ENCODE measurements at regions not wholly inside any gene's neighbourhood (a gene's known extent, or its start where the extent isn't known, plus 50 kb on each side); places are given as distances from the start of the nearest gene placed in this dataset.

- Histone ChIP-seq H3K4me3 (no peak overlapping the region), H3K36me3 (no peaks in the 10 kb centered on the region), H3K9me3 (no peaks in the 10 kb centered on the region), H3K27me3 (no peaks in the 10 kb centered on the region)
- no peak for DNase-seq
Observed at GRCh38 chr9:90112788-90113187, 508.0 kb downstream of the GADD45G start.

DNA sequence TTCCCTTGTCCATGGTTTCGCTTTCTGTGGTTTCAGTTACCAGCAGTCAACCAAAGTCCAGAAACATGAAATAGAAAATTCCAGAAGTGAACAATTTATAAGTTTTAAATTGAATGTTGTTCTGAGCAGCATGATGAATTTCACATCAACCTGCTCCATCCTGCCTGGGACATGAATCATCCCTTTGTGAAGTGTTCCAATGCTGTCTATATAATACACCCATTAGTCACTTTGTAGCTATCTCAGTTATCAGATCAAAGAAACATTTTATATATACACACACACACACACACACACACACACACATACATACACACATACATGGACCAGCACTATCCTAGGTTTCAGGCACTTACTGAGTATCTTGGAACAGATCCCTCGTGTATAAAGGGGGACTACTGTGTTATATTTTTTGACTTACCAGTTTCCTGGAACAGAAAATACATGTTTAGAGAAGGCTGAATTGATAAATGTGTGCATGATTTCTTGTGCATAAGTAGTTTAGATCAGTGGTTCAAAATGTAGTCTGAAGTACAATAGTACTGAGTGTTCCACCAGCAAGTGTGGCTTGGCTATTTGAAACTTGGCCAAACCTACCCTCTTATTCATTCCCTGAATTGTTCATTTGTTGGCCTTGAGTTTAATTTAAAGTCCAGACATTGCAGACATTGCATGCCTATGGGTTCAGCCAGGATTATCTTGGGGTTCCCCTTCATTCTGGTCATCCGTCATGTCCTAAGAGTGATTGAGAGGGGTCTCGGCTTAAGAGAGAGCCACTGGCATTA lies 510.0 kb downstream of the GADD45G start:
- Histone ChIP-seq H3K4me3 (no peak overlapping the region), H3K36me3 (no peaks in the 10 kb centered on the region)

DNA sequence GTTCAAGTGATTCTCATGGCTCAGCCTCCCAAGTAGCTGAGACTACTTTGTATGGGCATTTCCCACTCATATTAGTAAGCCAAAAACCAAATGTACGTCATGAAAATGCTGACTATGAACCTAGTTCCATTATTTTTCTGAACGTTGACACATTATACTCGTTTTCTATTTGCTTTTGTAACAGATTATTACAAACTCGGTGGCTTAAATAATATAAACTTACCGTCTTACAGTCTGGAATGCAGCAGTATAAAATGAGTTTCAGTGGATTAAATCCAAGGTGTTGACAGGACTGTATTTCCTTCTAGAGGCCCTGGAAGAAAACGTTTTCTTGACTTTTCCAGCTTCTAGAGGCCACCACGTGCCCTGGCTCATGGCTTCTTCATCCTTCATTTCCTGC lies 517.0 kb downstream of the GADD45G start:
- Histone ChIP-seq H3K9me3 (no peaks in the 10 kb centered on the region; the same call in 1 of the 2 replicates), H3K27me3 (no peaks in the 10 kb centered on the region), H3K36me3 (no peaks in the 10 kb centered on the region), H3K4me3 (no peak overlapping the region)
- no peak for DNase-seq

More for the DNA sequence above, 510.0 kb downstream of the GADD45G start:
- Histone ChIP-seq H3K27me3 (no peaks in the 10 kb centered on the region), H3K9me3 (no peaks in the 10 kb centered on the region)
- peak; percentile 19 for DNase-seq

- no peaks in the 10 kb centered on the region; the same call in 1 of the 2 replicates for H3K9me3 ChIP-seq
- no peak for DNase-seq
- H3K27me3 ChIP-seq: no peaks in the 10 kb centered on the region
- H3K4me3 ChIP-seq: no peak overlapping the region
- no peaks in the 10 kb centered on the region for H3K36me3 ChIP-seq
Observed at GRCh38 chr9:90124961-90125360, 517.7 kb downstream of the DIRAS2 start.

DNA sequence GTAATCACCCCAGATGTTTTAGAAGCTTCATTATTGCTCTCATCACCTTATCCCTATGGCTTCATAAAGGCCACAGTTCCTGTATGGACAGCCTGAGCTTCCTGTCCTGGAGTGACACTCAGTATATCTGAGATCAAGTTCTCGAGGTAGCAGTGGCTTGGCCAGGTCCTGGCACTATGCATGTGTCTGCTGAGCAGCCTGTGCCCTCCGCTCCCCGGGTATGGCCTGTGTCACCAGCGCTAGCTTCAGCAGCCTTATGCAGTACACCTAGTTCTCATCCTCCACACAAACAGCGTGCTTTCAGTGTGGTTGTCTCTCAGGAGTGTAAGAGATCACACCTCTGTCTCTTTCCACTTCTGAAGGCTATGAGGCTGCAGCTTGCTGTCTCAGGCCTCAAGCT lies 514.7 kb downstream of the DIRAS2 start:
- Histone ChIP-seq H3K4me3 (no peak overlapping the region), H3K36me3 (no peaks in the 10 kb centered on the region), H3K9me3 (no peaks in the 10 kb centered on the region; the same call in 1 of the 2 replicates), H3K27me3 (no peaks in the 10 kb centered on the region)
- no peak for DNase-seq

DNA sequence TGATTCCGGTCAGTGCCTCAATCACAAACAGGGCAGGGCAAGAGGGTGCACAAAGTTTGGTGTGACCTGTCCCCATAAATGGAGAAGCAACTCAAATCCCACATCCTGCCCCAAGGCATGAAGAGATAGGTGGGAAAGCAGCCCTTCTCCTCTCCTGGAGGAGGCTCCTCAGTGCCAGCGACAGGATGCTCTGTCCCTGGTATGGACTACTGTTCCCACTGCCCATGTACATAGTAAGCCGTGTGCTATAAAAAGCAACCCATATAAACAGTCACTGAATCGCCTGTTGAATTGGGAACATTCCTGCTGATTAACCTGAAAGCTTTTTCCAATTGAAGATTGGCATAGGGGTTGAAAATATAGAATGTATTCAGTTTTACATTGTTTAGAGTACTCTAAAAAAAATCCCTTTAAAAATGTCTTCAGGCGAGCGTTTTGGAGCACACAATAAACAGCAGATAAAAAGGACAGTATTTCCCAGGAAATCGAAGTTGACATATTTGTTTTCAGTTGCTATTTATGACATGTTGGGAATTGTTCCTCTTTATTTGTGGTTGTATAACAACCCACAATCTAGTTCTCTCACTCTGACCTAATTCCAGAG lies 513.9 kb downstream of the DIRAS2 start:
- Histone ChIP-seq H3K27me3 (no peaks in the 10 kb centered on the region), H3K36me3 (no peaks in the 10 kb centered on the region), H3K4me3 (no peak overlapping the region), H3K9me3 (no peaks in the 10 kb centered on the region; the same call in 1 of the 2 replicates)
- DNase-seq: no peak

DNA sequence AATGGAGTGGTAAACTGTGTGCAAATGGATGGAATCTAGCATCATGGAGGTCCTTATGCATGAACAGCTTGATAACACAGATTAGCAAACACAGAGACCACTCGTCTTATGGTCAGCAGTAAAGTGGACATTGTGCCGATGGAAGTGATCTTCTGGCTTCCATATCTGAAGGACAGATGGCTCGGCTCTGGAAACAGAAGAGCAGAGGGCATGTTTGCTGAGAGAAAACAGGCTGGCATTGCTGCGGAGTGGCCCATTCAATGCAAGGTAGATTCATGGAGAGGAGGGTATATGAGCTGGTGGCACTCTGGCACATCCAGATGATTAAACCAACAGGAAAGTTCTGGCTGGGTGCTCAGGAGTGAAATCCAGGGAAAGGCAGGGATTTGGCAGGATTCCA lies 513.2 kb downstream of the DIRAS2 start:
- H3K4me3 ChIP-seq: no peak overlapping the region
- no peaks in the 10 kb centered on the region for H3K36me3 ChIP-seq
- no peak for DNase-seq
- no peaks in the 10 kb centered on the region for H3K9me3 ChIP-seq
- no peaks in the 10 kb centered on the region for H3K27me3 ChIP-seq

DNA sequence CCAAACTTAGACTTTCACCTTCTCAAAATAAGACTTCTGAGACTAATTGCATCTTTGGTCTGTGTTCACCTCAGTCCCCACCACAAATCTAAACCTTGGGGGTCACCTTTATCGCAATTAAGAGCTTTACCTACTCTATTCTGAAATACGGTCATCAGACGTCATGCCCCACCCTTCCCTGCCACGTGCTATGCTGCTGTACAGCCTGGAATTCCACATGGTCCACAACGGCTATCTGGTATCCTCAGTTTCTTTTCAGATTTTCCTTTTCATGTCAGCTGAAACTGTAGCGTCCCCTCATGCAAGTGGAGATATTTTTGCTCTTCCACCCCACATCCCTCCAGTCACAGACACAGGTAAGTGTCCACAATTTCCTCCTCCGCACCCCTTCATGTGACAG lies 511.1 kb downstream of the DIRAS2 start:
- no peaks in the 10 kb centered on the region for H3K9me3 ChIP-seq
- H3K36me3 ChIP-seq: no peaks in the 10 kb centered on the region
- H3K27me3 ChIP-seq: no peaks in the 10 kb centered on the region
- H3K4me3 ChIP-seq: no peak overlapping the region
- DNase-seq: no peak

DNA sequence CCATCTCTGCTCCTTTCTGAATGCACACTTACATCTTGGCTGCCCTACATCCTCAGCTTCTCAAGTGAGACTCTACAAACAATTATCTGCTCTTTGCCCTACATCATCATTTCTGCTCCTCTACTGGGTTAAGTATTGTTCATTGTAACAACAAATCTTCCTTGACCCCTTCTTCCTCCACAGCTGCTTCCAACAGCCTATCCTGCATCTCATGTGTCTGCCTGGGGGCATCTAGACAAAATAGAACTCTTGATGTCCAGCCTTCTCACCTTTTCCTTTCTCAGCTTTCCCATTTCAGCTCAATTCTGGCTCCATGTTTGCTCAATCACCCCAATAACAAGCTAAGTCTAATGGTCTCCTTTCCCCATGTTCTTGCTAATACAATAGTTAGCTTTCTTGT lies 509.8 kb downstream of the DIRAS2 start:
- Histone ChIP-seq H3K36me3 (no peaks in the 10 kb centered on the region), H3K9me3 (no peaks in the 10 kb centered on the region), H3K4me3 (no peak overlapping the region), H3K27me3 (no peaks in the 10 kb centered on the region)
- DNase-seq: no peak

DNA sequence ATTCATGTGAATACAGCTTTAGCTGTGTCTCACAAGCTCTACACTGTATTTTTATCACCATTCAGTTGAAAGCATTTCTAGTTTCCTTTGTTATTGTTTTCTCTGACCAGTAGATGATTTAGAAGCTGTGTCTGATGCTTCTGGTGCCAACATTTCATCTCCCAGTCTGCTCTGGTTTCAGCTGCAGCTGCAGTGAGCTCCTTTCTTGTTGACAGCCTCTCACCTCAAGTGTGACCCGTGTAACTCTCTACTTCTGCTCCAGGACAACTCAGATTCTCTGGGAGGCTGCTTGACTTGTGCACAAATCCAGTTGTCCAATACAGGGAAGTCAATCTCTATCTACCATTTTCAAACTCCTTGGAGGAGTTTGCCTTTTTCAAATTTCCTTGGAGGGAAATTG lies 504.8 kb downstream of the DIRAS2 start:
- H3K9me3 ChIP-seq: no peaks in the 10 kb centered on the region

DNA sequence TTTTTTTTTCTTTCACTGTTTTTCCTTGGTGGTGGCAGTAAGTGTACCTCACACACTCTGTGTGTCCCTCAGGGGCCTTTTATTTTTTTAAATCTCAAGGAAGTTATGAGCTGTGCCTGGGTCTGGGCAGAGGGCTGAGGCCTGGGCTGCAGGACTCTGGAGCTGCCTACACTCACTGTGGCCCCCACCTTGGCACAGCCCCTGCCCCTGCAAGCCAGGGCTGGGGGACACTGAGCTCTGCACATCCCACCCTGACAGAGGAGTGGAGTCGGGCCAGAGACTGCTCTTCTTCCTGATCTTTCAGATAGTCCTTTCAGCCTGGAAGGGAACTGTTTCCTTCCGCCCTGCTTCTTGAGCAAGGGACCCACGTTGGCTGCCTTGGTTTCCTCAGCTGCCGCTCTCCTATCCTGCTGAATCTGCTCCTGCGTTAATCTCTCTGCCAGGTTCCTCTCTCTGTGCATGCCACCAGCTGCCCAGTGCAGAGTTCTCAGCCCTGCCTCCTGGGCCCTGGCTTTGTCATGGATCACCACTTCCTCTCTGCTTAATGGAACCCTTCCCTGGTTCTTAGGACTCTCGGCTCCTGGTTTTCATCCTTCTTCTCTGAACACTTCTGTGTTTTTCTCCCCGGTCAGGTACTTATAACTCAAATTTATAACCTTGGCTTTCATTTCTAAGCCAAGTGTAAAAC lies 502.3 kb downstream of the DIRAS2 start:
- Histone ChIP-seq H3K27me3 (no peaks in the 10 kb centered on the region), H3K4me3 (no peak overlapping the region), H3K9me3 (no peaks in the 10 kb centered on the region), H3K36me3 (no peaks in the 10 kb centered on the region)
- no peak for DNase-seq

More for the DNA sequence above, 504.8 kb downstream of the DIRAS2 start:
- Histone ChIP-seq H3K36me3 (no peaks in the 10 kb centered on the region), H3K27me3 (no peaks in the 10 kb centered on the region), H3K4me3 (no peak overlapping the region)
- no peak for DNase-seq

- no peak for DNase-seq
- Histone ChIP-seq H3K27me3 (no peaks in the 10 kb centered on the region), H3K9me3 (no peaks in the 10 kb centered on the region), H3K4me3 (no peak overlapping the region), H3K36me3 (no peaks in the 10 kb centered on the region)
Observed at GRCh38 chr9:90141723-90142122, 500.9 kb downstream of the DIRAS2 start.

- H3K27me3 ChIP-seq: no peaks in the 10 kb centered on the region
- no peak for DNase-seq
Observed at GRCh38 chr9:90142580-90142979, 500.0 kb downstream of the DIRAS2 start.

DNA sequence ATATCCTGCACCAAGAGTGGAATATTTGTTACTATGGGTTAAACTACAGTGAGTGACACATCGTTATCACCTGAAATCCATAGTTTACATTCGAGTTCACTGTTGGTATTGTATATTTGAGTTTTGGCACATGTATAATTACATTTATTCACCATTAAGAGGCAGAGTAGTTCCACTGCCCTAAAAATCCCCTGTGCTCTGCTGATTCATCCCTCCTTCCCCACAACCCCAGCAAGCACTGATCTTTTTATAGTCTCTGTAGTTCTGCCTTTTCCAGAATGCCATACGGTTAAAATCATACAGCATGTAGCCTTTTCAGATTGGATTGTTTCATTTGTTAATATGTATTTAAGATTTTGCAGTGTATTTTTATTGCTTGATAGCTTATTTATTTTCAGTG lies 495.2 kb downstream of the DIRAS2 start:
- H3K9me3 ChIP-seq: no peaks in the 10 kb centered on the region

More at GRCh38 chr9:90142580-90142979, 500.0 kb downstream of the DIRAS2 start:
- H3K36me3 ChIP-seq: no peaks in the 10 kb centered on the region
- H3K9me3 ChIP-seq: no peaks in the 10 kb centered on the region
- no peak overlapping the region for H3K4me3 ChIP-seq

GRCh38 chr9:90156318-90156717 lies 486.3 kb downstream of the DIRAS2 start:
- no peaks in the 10 kb centered on the region for H3K9me3 ChIP-seq
- no peaks in the 10 kb centered on the region for H3K36me3 ChIP-seq
- DNase-seq: no peak
- H3K4me3 ChIP-seq: no peak overlapping the region
- no peaks in the 10 kb centered on the region for H3K27me3 ChIP-seq

More for the DNA sequence above, 495.2 kb downstream of the DIRAS2 start:
- H3K36me3 ChIP-seq: no peaks in the 10 kb centered on the region
- H3K4me3 ChIP-seq: no peak overlapping the region
- no peak for DNase-seq
- no peaks in the 10 kb centered on the region for H3K27me3 ChIP-seq

DNA sequence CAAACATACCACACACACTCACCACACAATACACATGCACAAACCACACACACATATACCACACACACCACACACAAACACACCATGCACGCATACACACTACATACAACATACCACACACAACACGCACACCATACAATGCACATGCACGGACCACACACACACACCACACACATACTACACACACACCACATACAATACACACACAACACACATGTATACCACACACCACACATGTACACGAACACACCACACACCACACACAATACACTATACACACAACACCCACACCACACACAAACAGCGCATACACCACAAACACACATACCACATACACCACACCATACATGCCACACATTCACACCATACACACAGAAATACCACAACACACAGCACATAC lies 480.3 kb downstream of the DIRAS2 start:
- Histone ChIP-seq H3K4me3 (no peak overlapping the region), H3K9me3 (no peaks in the 10 kb centered on the region), H3K27me3 (no peaks in the 10 kb centered on the region), H3K36me3 (no peaks in the 10 kb centered on the region)
- DNase-seq: no peak

- no peaks in the 10 kb centered on the region for H3K27me3 ChIP-seq
- no peak for DNase-seq
- no peaks in the 10 kb centered on the region for H3K36me3 ChIP-seq
- no peaks in the 10 kb centered on the region for H3K9me3 ChIP-seq
- H3K4me3 ChIP-seq: no peak overlapping the region
Observed at GRCh38 chr9:90162819-90163218, 479.8 kb downstream of the DIRAS2 start.
